Spleen (tissue), 11 donors: ENCODE measurements at regions not wholly inside any gene's neighbourhood (a gene's known extent, or its start where the extent isn't known, plus 50 kb on each side); places are given as distances from the start of the nearest gene placed in this dataset.
"Not testable (repeated sequence)": the region's sequence is repeated elsewhere in the genome, so short reads cannot be mapped to it uniquely, and the experiment has no call there.

Experiments used
- DNase-seq: peaks from one replicate; pipeline ENCODE4 v3.0.0-alpha.2; 2020
- H3K27ac ChIP-seq, 8 donors: fragments of 200-600 bp; sonication (generic) in 7 of 8; 1 replicate in 4 of 8; 2 replicates in 4 of 8; pipeline versions ENCODE4 v1.5.0 to v1.8.0; 2016 to 2021; ENCODE audit warnings: inconsistent platforms in 4 of 8, mild to moderate bottlenecking in 4 of 8, moderate library complexity in 1 of 8
- H3K27me3 ChIP-seq, 7 donors: fragments of 200-600 bp; sonication (generic) in 6 of 7; replicated peaks in 1 of 7; 1 replicate in 4 of 7; 2 replicates in 3 of 7; pipeline versions ENCODE4 v1.5.0 to v1.8.0; 2016 to 2021; ENCODE audit warnings: inconsistent platforms in 3 of 7, mild to moderate bottlenecking in 1 of 7
- H3K36me3 ChIP-seq, 6 donors: fragments of 200-600 bp; sonication (generic) in 5 of 6; 1 replicate in 4 of 6; 2 replicates in 2 of 6; pipeline versions ENCODE4 v1.5.0 to v1.8.0; 2016 to 2021; ENCODE audit warnings: inconsistent platforms in 2 of 6
- H3K4me1 ChIP-seq, 6 donors: fragments of 200-600 bp; sonication (generic) in 5 of 6; 1 replicate in 3 of 6; 2 replicates in 3 of 6; pipeline versions ENCODE4 v1.5.0 to v1.8.0; 2016 to 2021; ENCODE audit warnings: inconsistent platforms in 3 of 6
- H3K4me3 ChIP-seq, 8 donors: fragments of 200-600 bp; sonication (generic) in 7 of 8; 1 replicate in 4 of 8; 2 replicates in 4 of 8; pipeline versions ENCODE4 v1.5.0 to v1.8.0; 2016 to 2021; ENCODE audit warnings: inconsistent platforms in 4 of 8, mild to moderate bottlenecking in 4 of 8, moderate library complexity in 2 of 8
- H3K9me3 ChIP-seq, 8 donors: fragments of 200-600 bp; sonication (generic) in 7 of 8; 1 replicate in 4 of 8; 2 replicates in 4 of 8; pipeline versions ENCODE4 v1.5.0 to v1.8.0; 2016 to 2021; ENCODE audit warnings: inconsistent platforms in 4 of 8
- CTCF ChIP-seq, 11 experiments: fragments of 200-600 bp in 7 of 11; fragments of 450-650 bp in 4 of 11; sonication (generic) in 4 of 11; IDR thresholded peaks in 8 of 11; conservative IDR thresholded peaks in 3 of 11; 1 replicate in 7 of 11; 2 replicates in 4 of 11; pipeline versions ENCODE4 v1.4.0 to v1.8.0; 2016 to 2021; ENCODE audit warnings: antibody characterized with exemption in 11 of 11, inconsistent platforms in 4 of 11, mild to moderate bottlenecking in 1 of 11
- POLR2A ChIP-seq, 3 donors: fragments of 450-650 bp; IDR thresholded peaks; one replicate each; pipeline ENCODE4 v1.5.1; 2017; ENCODE audit warnings: antibody characterized with exemption in 3 of 3, mild to moderate bottlenecking in 1 of 3
- POLR2AphosphoS5 ChIP-seq, 3 donors: sonication (generic); formaldehyde crosslinking; IDR thresholded peaks; one replicate each; pipeline ENCODE4 v1.5.1; 2017; ENCODE audit warnings: antibody characterized with exemption in 3 of 3
- WGBS, 5 donors: extraction: QIAGEN DNeasy Blood & Tissue Kit in 3 of 5; methylation state at CpG; one replicate each; pipeline versions ENCODE4 v1.1.5 to v1.1.7; 2013 to 2018; 5-methylcytosine and 5-hydroxymethylcytosine counted together
- intact Hi-C: fragments of 100-400 bp; cut with DNase I; formaldehyde crosslinking; loops from one replicate; pipeline ENCODE4 v1.15.0; 2023; ENCODE audit warnings: low total_unique reads
- donor health status: healthy with polysubstance abuse.
- donor health status: DM: no; HTN: no; CAD: no; lungs with moderate emphysema.
- donor health status: DM: no; HTN: no; CAD: no.
- donor health status: Bipolar disorder and iron deficiency.
- donor health status: healthy.
- donor health status: DM: no; HTN: no; CAD: no.
- donor health status: DM: yes; HTN: yes; CAD: no.

GRCh38 chr17:31677036-31677435 lies 182.0 kb downstream of the COPRS start:
- no peak for TF ChIP-seq POLR2A (IDR thresholded peaks at IDR 0.05)
- no peak for TF ChIP-seq CTCF (IDR thresholded peaks at IDR 0.05 in 8 of 11, conservative IDR thresholded peaks at IDR 0.05 in 3 of 11)
- Histone ChIP-seq H3K4me1 (peaks cover 0 to 17% (median 1%) of the 10 kb centered on the region in 6 donors), H3K36me3 (no peaks in the 10 kb centered on the region), H3K9me3 (no peaks in the 10 kb centered on the region), H3K4me3 (no peak overlapping the region), H3K27me3 (peaks cover 0 to 59% (median 6%) of the 10 kb centered on the region in 7 donors), H3K27ac (no peak overlapping the region)
- WGBS, 5 donors = 53 to 91% (median 58%) methylated on average over 4 of the region's 4 CpGs
- intact Hi-C loops = no loop called here
- no peak for DNase-seq

GRCh38 chr17:31675392-31675791 lies 183.7 kb downstream of the COPRS start:
- intact Hi-C loops, H3K36me3 ChIP-seq, H3K9me3 ChIP-seq, H3K4me3 ChIP-seq, DNase-seq, H3K27ac ChIP-seq: not testable (repeated sequence)
- H3K4me1 ChIP-seq = peaks cover 0 to 16% (median 1%) of the 10 kb centered on the region in 6 donors
- peaks cover 0 to 67% (median 6%) of the 10 kb centered on the region in 7 donors for H3K27me3 ChIP-seq
- WGBS, 5 donors = 45 to 69% (median 59%) methylated on average over 5 of the region's 5 CpGs

- intact Hi-C loops = no loop called here
- H3K4me1 ChIP-seq = peaks cover 0 to 10% (median 1%) of the 10 kb centered on the region in 6 donors
- H3K27me3 ChIP-seq = peaks cover 0 to 70% (median 4%) of the 10 kb centered on the region in 7 donors
- no peak overlapping the region for H3K27ac ChIP-seq
- no peaks in the 10 kb centered on the region for H3K36me3 ChIP-seq
- WGBS, 5 donors = 78 to 86% (median 80%) methylated on average over 5 of the region's 5 CpGs
- TF ChIP-seq POLR2AphosphoS5 (IDR thresholded peaks at IDR 0.05) = no peak
- no peak for TF ChIP-seq POLR2A (IDR thresholded peaks at IDR 0.05)
- TF ChIP-seq CTCF (IDR thresholded peaks at IDR 0.05 in 8 of 11, conservative IDR thresholded peaks at IDR 0.05 in 3 of 11) = no peak
- DNase-seq = no peak
- no peak overlapping the region for H3K4me3 ChIP-seq
- H3K9me3 ChIP-seq = peaks cover 0 to 3% (median 0%) of the 10 kb centered on the region in 8 donors
Observed at GRCh38 chr17:31674717-31675349, 184.2 kb downstream of the COPRS start.

DNA sequence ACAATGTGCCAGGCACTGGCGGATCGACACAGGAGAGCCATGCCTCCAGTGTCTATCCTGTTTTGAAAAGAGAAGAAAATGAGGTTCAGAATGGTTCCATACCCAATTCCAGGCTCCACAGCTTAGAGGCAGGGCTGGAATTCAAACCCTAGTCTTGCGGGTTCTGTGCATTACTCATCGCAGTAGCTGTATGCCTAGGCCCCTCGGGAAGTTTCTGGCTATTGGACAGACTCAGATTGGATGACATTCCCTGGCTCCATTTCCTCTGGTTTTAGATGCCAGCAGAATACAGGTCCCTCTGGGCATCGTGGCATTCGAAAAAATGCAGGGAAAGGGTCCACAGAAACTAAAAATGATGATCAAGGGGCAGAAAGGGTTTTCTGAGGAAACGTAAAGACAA lies 184.7 kb downstream of the COPRS start:
- no peak for DNase-seq
- Histone ChIP-seq H3K4me1 (peaks cover 0 to 9% (median 1%) of the 10 kb centered on the region in 6 donors), H3K4me3 (no peak overlapping the region), H3K36me3 (no peaks in the 10 kb centered on the region), H3K27ac (no peak overlapping the region), H3K27me3 (peaks cover 0 to 66% (median 0%) of the 10 kb centered on the region in 7 donors), H3K9me3 (peaks cover 0 to 3% (median 0%) of the 10 kb centered on the region in 8 donors)
- intact Hi-C loops = no loop called here
- TF ChIP-seq CTCF (IDR thresholded peaks at IDR 0.05 in 8 of 11, conservative IDR thresholded peaks at IDR 0.05 in 3 of 11) = no peak
- no peak for TF ChIP-seq POLR2A (IDR thresholded peaks at IDR 0.05)
- TF ChIP-seq POLR2AphosphoS5 (IDR thresholded peaks at IDR 0.05) = no peak
- 85 to 90% (median 88%) methylated on average over 8 of the region's 8 CpGs for WGBS, 5 donors
